ENCODE measurements at regions not wholly inside any gene's neighbourhood (a gene's known extent, or its start where the extent isn't known, plus 50 kb on each side); places are given as distances from the start of the nearest gene placed in this dataset.
A peak's percentile ranks its signal among the peaks of the same experiment; 100 is the strongest.

- Histone ChIP-seq H3K9me3 (no peaks in the 10 kb centered on the region), H3K27me3 (no peaks in the 10 kb centered on the region), H3K4me1 (no peaks in the 10 kb centered on the region), H3K27ac (no peak overlapping the region), H3K36me3 (no peaks in the 10 kb centered on the region), H3K4me3 (no peak overlapping the region)
- intact Hi-C loops (cut with DNase I; ENCODE audit: low total_unique reads) = no loop called here
- no peak for DNase-seq
- peak; percentile 7 to 45 (median 26) for TF ChIP-seq CTCF (IDR thresholded peaks at IDR 0.05)
- TF ChIP-seq POLR2A (IDR thresholded peaks at IDR 0.05) = no peak
These were observed 63.6 kb upstream of the ACSL3 start for GRCh38 chr2:222797261-222797660.

- H3K36me3 ChIP-seq = no peaks in the 10 kb centered on the region
- H3K9me3 ChIP-seq = no peaks in the 10 kb centered on the region
- no peak for TF ChIP-seq POLR2A (IDR thresholded peaks at IDR 0.05)
- TF ChIP-seq CTCF (IDR thresholded peaks at IDR 0.05) = no peak
- H3K27me3 ChIP-seq = no peaks in the 10 kb centered on the region
- H3K4me3 ChIP-seq = no peak overlapping the region
- no peak for DNase-seq
- no peaks in the 10 kb centered on the region for H3K4me1 ChIP-seq
- no peak overlapping the region for H3K27ac ChIP-seq
- intact Hi-C loops (cut with DNase I; ENCODE audit: low total_unique reads) = no loop called here
These were observed 63.0 kb upstream of the ACSL3 start for GRCh38 chr2:222797871-222798270.

GRCh38 chr2:222798528-222798927 lies 62.3 kb upstream of the ACSL3 start:
- TF ChIP-seq POLR2A (IDR thresholded peaks at IDR 0.05) (no peak), CTCF (IDR thresholded peaks at IDR 0.05) (no peak)
- Histone ChIP-seq H3K4me1 (no peaks in the 10 kb centered on the region), H3K9me3 (no peaks in the 10 kb centered on the region), H3K27me3 (no peaks in the 10 kb centered on the region), H3K27ac (no peak overlapping the region), H3K36me3 (no peaks in the 10 kb centered on the region), H3K4me3 (no peak overlapping the region)
- no peak for DNase-seq
- intact Hi-C loops (cut with DNase I; ENCODE audit: low total_unique reads) = no loop called here

- Histone ChIP-seq H3K36me3 (no peaks in the 10 kb centered on the region), H3K4me3 (no peak overlapping the region), H3K27ac (no peak overlapping the region), H3K9me3 (no peaks in the 10 kb centered on the region), H3K4me1 (no peaks in the 10 kb centered on the region), H3K27me3 (no peaks in the 10 kb centered on the region)
- DNase-seq = no peak
- intact Hi-C loops (cut with DNase I; ENCODE audit: low total_unique reads) = no loop called here
- TF ChIP-seq CTCF (IDR thresholded peaks at IDR 0.05) = no peak
- TF ChIP-seq POLR2A (IDR thresholded peaks at IDR 0.05) = no peak
These were observed 61.4 kb upstream of the ACSL3 start for GRCh38 chr2:222799262-222799918.

GRCh38 chr2:222802514-222803196 lies 58.2 kb upstream of the ACSL3 start:
- Histone ChIP-seq H3K4me1 (no peaks in the 10 kb centered on the region), H3K9me3 (no peaks in the 10 kb centered on the region), H3K36me3 (no peaks in the 10 kb centered on the region), H3K27ac (no peak overlapping the region), H3K4me3 (no peak overlapping the region), H3K27me3 (no peaks in the 10 kb centered on the region)
- intact Hi-C loops (cut with DNase I; ENCODE audit: low total_unique reads) = no loop called here
- no peak for DNase-seq
- TF ChIP-seq POLR2A (IDR thresholded peaks at IDR 0.05) (no peak), CTCF (IDR thresholded peaks at IDR 0.05) (no peak)

All from uterus (tissue), 3 donors.